SK-N-MC (cell line): ENCODE measurements at regions not wholly inside any gene's neighbourhood (a gene's known extent, or its start where the extent isn't known, plus 50 kb on each side); places are given as distances from the start of the nearest gene placed in this dataset.

Experiments
- EZH2 ChIP-seq: fragments of 200-600 bp; sonication (generic); IDR thresholded peaks from one replicate; pipeline ENCODE4 v1.6.1; 2017; ENCODE audit warnings: antibody characterized with exemption
- POLR2AphosphoS5 ChIP-seq: IDR thresholded peaks from 2 replicates; pipeline ENCODE4 v1.6.1; 2012; ENCODE audit warnings: mild to moderate bottlenecking, low read depth, low read length, borderline replicate concordance

DNA sequence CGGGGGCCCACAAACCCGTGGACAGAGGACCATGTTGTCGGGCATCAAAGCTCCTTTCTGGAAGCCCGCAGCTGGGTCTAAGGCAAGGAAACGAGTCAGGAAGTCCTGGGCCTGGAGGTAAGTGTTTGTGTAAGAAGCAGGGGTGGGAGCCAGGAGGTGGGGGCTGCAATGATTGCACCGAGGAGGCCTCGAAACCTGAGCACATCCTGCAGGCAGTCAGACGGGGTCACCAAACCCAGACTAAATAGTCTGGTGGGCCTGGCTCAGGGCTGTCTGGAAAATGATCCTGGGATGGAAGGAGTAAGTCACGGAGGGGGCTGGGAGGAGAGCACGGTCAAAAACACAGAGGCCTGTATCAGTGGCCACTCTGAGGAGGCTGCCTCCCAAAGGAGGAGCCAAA, 539.2 kb downstream of the MN1 start:
- no peak for TF ChIP-seq EZH2
- no peak for TF ChIP-seq POLR2AphosphoS5
